Common myeloid progenitor, CD34-positive (primary cell): ENCODE measurements at regions not wholly inside any gene's neighbourhood (a gene's known extent, or its start where the extent isn't known, plus 50 kb on each side); places are given as distances from the start of the nearest gene placed in this dataset.

Experiments used
- CTCF ChIA-PET: fragments of 350-600 bp; sonication (Branson Sonifier 250); formaldehyde crosslinking; loops from one replicate; lab custom pipeline; 2021; ENCODE audit warnings: antibody characterized with exemption; lab: Charles Lee
- POLR2A ChIA-PET: fragments of 350-600 bp; sonication (Branson Sonifier 250); formaldehyde crosslinking; loops from one replicate; lab custom pipeline; 2021; ENCODE audit warnings: antibody characterized with exemption; lab: Charles Lee
- DNase-seq, 3 donors: peaks; one replicate each; pipeline versions ENCODE4 v3.0.0 to v3.0.0-alpha.2; 2013
- H3K27ac ChIP-seq, 2 experiments: 1 replicate in 1 of 2; 2 replicates in 1 of 2; pipeline ENCODE4 v1.7.0; 2013; ENCODE audit warnings: inconsistent platforms in 2 of 2, low read length in 2 of 2, mild to moderate bottlenecking in 2 of 2, low read depth in 1 of 2, moderate library complexity in 1 of 2; ENCODE audit not compliant: severe bottlenecking in 2 of 2, insufficient read depth in 1 of 2, poor library complexity in 1 of 2
- H3K27me3 ChIP-seq, 5 experiments: replicated peaks in 2 of 5; 1 replicate in 3 of 5; 2 replicates in 2 of 5; pipeline versions ENCODE4 v1.6.1 to v1.7.0; 2013; ENCODE audit warnings: low read length in 4 of 5, mild to moderate bottlenecking in 2 of 5, moderate library complexity in 2 of 5, inconsistent platforms in 1 of 5; ENCODE audit not compliant: insufficient read depth in 5 of 5, control insufficient read depth in 4 of 5
- H3K36me3 ChIP-seq, 4 experiments: 1 replicate in 2 of 4; 2 replicates in 2 of 4; pipeline versions ENCODE4 v1.6.1 to v1.7.0; 2013; ENCODE audit warnings: low read length in 3 of 4, control low read depth in 1 of 4, mild to moderate bottlenecking in 1 of 4; ENCODE audit not compliant: control insufficient read depth in 4 of 4, insufficient read depth in 4 of 4
- H3K4me1 ChIP-seq, 4 experiments: 1 replicate in 3 of 4; 2 replicates in 1 of 4; pipeline versions ENCODE4 v1.6.1 to v1.7.1; 2013; ENCODE audit warnings: low read length in 3 of 4, mild to moderate bottlenecking in 3 of 4, control low read depth in 1 of 4, inconsistent platforms in 1 of 4, moderate library complexity in 1 of 4; ENCODE audit not compliant: control insufficient read depth in 4 of 4, insufficient read depth in 4 of 4; ENCODE audit errors: control extremely low read depth in 1 of 4
- H3K4me3 ChIP-seq, 7 experiments: 1 replicate in 4 of 7; 2 replicates in 3 of 7; pipeline versions ENCODE4 v1.5.1 to v1.7.0; 2013; ENCODE audit warnings: mild to moderate bottlenecking in 7 of 7, low read length in 6 of 7, moderate library complexity in 6 of 7, inconsistent platforms in 2 of 7, low read depth in 2 of 7, control low read depth in 1 of 7; ENCODE audit not compliant: insufficient read depth in 4 of 7, control insufficient read depth in 1 of 7; ENCODE audit errors: extremely low read depth in 1 of 7
- H3K9me3 ChIP-seq, 5 experiments: 1 replicate in 4 of 5; 2 replicates in 1 of 5; pipeline versions ENCODE4 v1.6.1 to v1.7.1; 2013; ENCODE audit warnings: low read length in 4 of 5, mild to moderate bottlenecking in 2 of 5, inconsistent platforms in 1 of 5, low read depth in 1 of 5, moderate library complexity in 1 of 5; ENCODE audit not compliant: control insufficient read depth in 4 of 5, insufficient read depth in 2 of 5; ENCODE audit errors: control extremely low read depth in 1 of 5
- WGBS: methylation state at CpG from one replicate; pipeline ENCODE4 v1.1.5; 2013; ENCODE audit not compliant: insufficient coverage; 5-methylcytosine and 5-hydroxymethylcytosine counted together

GRCh38 chr11:128246810-128247594, 340.4 kb downstream of the ETS1 start:
- Histone ChIP-seq H3K9me3 (peaks cover 0 to 1% (median 0%) of the 10 kb centered on the region in 5 experiments), H3K36me3 (no peaks in the 10 kb centered on the region), H3K4me3 (no peak overlapping the region), H3K27ac (no peak overlapping the region), H3K27me3 (no peaks in the 10 kb centered on the region), H3K4me1 (no peaks in the 10 kb centered on the region)
- ChIA-PET CTCF (interaction anchor here (1.4 kb wide), 1 partner anchor 11 kb away, joined by 4 read pairs; no protein-coding TSS in a partner anchor), POLR2A (no interaction called here)
- WGBS, result 98% methylated on average over 6 of the region's 6 CpGs
- DNase-seq, result no peak

- Histone ChIP-seq H3K9me3 (no peaks in the 10 kb centered on the region), H3K4me3 (no peak overlapping the region), H3K27me3 (no peaks in the 10 kb centered on the region), H3K36me3 (no peaks in the 10 kb centered on the region), H3K27ac (no peak overlapping the region), H3K4me1 (no peaks in the 10 kb centered on the region)
- WGBS, result 100% methylated on average over 5 of the region's 8 CpGs
- ChIA-PET POLR2A (no interaction called here), CTCF (no interaction called here)
- no peak for DNase-seq
Measured at GRCh38 chr11:128246364-128246801, 341.0 kb downstream of the ETS1 start.

DNA sequence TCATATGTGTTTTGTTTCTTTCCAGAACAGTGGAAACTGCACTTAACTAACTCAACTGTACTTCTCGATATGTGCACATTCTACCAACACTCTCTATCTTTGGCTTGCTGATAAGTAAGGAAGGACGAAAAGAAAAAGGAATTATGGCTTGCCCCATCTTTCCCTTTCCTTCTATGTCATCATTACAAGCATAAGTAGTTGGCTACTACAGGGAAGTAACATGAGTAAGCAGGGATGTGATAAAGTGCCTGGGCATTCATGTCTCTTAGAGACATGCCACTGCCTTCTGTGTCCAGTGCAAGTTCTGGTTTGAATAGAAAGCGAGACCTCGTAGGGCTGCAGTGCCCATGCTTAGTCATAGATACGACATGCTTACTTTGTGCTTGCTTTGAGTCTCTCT, 342.5 kb downstream of the ETS1 start:
- 96% methylated on average over 3 of the region's 5 CpGs for WGBS
- Histone ChIP-seq H3K27ac (no peak overlapping the region), H3K4me1 (no peaks in the 10 kb centered on the region), H3K27me3 (no peaks in the 10 kb centered on the region), H3K4me3 (no peak overlapping the region), H3K9me3 (no peaks in the 10 kb centered on the region), H3K36me3 (no peaks in the 10 kb centered on the region)
- CTCF ChIA-PET, result interaction anchor here (1.3 kb wide), 1 partner anchor 17 kb away, joined by 8 read pairs; no protein-coding TSS in a partner anchor
- no peak for DNase-seq
- POLR2A ChIA-PET, result no interaction called here

DNA sequence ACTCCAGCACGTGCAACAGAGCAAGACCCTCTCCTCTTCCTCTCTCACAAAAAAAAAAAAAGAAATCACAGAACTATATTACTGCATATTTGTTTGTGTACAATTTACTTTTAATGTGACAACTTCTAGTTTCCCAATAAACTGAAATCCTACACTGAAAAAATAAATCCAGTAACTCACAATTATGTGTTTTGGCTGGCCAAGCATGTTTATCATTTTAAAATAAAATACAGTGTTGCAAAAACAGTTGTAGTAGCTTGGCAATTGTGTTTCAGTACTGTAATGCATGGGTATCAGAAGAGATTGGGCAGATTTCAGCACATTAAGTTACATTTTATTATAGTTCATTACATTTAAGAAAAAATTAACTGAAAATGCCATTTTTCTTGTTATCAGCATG, 344.9 kb downstream of the ETS1 start:
- no peaks in the 10 kb centered on the region for H3K36me3 ChIP-seq
- no CpG with 5 or more reads among the region's 1 CpG for WGBS
- H3K27me3 ChIP-seq, result no peaks in the 10 kb centered on the region
- ChIA-PET CTCF (interaction anchor here (1.0 kb wide), 1 partner anchor 61 kb away, joined by 3 read pairs; no protein-coding TSS in a partner anchor), POLR2A (no interaction called here)
- H3K4me1 ChIP-seq, result peaks cover 4 to 14% (median 10%) of the 10 kb centered on the region in 4 experiments
- no peak overlapping the region for H3K27ac ChIP-seq
- DNase-seq, result no peak
- H3K4me3 ChIP-seq, result no peak overlapping the region
- no peaks in the 10 kb centered on the region for H3K9me3 ChIP-seq

GRCh38 chr11:128240546-128240945, 346.8 kb downstream of the ETS1 start:
- POLR2A ChIA-PET, result no interaction called here
- WGBS, result 90% methylated on average over 5 of the region's 6 CpGs
- no peak overlapping the region for H3K27ac ChIP-seq
- peaks cover 8 to 25% (median 19%) of the 10 kb centered on the region in 4 experiments for H3K4me1 ChIP-seq
- H3K27me3 ChIP-seq, result no peaks in the 10 kb centered on the region
- H3K4me3 ChIP-seq, result no peak overlapping the region
- no peak for DNase-seq
- CTCF ChIA-PET, result interaction anchor here (0.6 kb wide), 1 partner anchor 628 kb away, joined by 4 read pairs; no protein-coding TSS in a partner anchor
- no peaks in the 10 kb centered on the region for H3K9me3 ChIP-seq
- H3K36me3 ChIP-seq, result no peaks in the 10 kb centered on the region

- peaks cover 13 to 38% (median 24%) of the 10 kb centered on the region in 4 experiments for H3K4me1 ChIP-seq
- no peaks in the 10 kb centered on the region for H3K36me3 ChIP-seq
- POLR2A ChIA-PET, result interaction anchor here (0.6 kb wide), 1 partner anchor 22 kb away, joined by 3 read pairs; no protein-coding TSS in a partner anchor
- DNase-seq, result no peak
- H3K27ac ChIP-seq, result peak overlapping the region; percentile 37 to 79
- CTCF ChIA-PET, result interaction anchor here (0.8 kb wide), 1 partner anchor 44 kb away, joined by 5 read pairs; no protein-coding TSS in a partner anchor
- no peaks in the 10 kb centered on the region for H3K27me3 ChIP-seq
- no peaks in the 10 kb centered on the region for H3K9me3 ChIP-seq
- peak overlapping the region in 1 of 7 experiments; percentile 8 for H3K4me3 ChIP-seq
- WGBS, result 78% methylated on average over 3 of the region's 4 CpGs
Measured at GRCh38 chr11:128239306-128239705, 348.1 kb downstream of the ETS1 start.
